ENCODE measurements at regions not wholly inside any gene's neighbourhood (a gene's known extent, or its start where the extent isn't known, plus 50 kb on each side); places are given as distances from the start of the nearest gene placed in this dataset.
"Not testable (repeated sequence)": the region's sequence is repeated elsewhere in the genome, so short reads cannot be mapped to it uniquely, and the experiment has no call there.

DNA sequence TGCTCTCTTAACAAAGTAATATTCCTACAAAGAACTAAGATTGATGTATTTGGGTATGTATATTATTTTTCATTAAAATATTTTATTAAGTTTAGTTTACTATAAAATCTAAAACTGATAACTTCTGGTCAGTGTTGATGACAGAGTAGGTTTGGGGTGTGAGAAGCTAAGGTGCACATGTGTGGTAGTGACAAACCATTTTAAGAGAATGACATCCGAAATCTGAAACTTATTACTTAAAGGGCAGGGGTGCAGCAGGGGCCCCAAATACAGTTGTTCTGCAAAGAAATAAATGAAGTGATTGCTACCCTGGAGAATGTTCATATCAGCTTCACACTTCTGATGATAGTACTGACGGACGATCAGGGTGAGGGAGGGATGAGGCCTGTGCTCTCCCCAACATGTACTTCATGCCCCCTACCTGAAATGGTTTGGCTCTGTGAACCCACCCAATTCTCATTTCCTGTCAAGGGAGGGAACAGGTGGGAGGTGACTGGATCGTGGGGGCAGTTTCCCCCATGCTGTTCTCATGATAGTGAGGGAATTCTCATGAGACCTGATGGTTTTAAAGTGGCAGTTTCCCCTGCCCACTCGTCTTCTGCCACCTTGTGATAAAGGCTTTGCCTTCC is 125.3 kb upstream of the RFX3 start:
- no peak for DNase-seq (ENCODE audit: low spot score in 2 of 2)
- Mint-ChIP-seq H3K4me1 (no peaks in the 10 kb centered on the region), H3K4me3 (no peak overlapping the region), H3K9me3 (no peaks in the 10 kb centered on the region), H3K27ac (no peak overlapping the region), H3K36me3 (no peaks in the 10 kb centered on the region)
- no peak for ATAC-seq

DNA sequence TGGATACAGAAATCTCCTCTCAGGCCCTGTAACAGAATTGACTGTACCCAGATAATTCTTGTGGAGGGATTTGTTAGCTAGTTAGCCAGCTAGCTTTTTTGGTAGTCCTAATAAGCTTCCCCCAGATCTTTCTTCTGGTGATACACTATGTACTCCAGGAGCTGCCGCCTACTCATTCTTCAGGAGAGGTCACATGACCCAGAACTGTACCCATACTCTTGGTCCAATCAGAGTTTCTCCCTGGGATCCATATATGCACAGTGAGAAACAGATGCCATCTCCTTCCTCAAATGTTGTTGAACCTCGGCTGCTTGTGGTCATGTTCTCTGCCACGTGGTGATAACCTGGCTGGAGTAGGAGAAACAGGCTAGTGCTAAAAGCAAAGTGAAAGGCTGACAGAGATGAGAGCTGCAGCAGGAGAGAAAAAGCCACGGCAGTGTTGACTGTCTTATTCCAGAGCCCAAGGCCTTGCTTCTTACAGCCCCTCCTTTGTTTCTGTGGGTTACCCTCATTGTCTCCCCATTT is 123.0 kb upstream of the RFX3 start:
- H3K27ac Mint-ChIP-seq, result no peak overlapping the region
- H3K9me3 Mint-ChIP-seq, result no peaks in the 10 kb centered on the region
- no peaks in the 10 kb centered on the region for H3K36me3 Mint-ChIP-seq
- ATAC-seq (no peak), DNase-seq (ENCODE audit: low spot score in 2 of 2) (no peak)
- H3K4me1 Mint-ChIP-seq, result no peaks in the 10 kb centered on the region
- no peak overlapping the region for H3K4me3 Mint-ChIP-seq

DNA sequence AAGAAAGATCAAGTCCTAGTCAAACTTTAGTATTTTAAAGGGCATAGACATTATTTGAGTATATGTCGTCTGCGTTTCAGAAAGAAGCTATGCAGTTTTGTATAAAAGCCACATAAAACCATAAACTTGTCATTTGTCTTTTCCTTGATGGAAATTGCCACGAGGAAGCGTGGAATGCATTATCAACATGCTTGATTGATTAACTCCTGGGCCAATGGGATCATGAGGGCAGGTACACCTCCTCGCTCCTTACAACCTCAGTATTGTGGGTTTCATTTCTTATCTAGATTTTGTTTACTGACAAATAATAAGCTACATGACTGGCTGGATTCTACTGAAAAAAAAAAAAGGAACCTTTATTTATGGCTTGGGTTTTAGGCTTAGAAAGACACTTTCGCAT is 122.5 kb upstream of the RFX3 start:
- Mint-ChIP-seq H3K36me3 (no peaks in the 10 kb centered on the region), H3K27ac (no peak overlapping the region), H3K4me1 (no peaks in the 10 kb centered on the region), H3K9me3 (no peaks in the 10 kb centered on the region), H3K4me3 (no peak overlapping the region)
- DNase-seq (ENCODE audit: low spot score in 2 of 2), result no peak
- ATAC-seq, result no peak

DNA sequence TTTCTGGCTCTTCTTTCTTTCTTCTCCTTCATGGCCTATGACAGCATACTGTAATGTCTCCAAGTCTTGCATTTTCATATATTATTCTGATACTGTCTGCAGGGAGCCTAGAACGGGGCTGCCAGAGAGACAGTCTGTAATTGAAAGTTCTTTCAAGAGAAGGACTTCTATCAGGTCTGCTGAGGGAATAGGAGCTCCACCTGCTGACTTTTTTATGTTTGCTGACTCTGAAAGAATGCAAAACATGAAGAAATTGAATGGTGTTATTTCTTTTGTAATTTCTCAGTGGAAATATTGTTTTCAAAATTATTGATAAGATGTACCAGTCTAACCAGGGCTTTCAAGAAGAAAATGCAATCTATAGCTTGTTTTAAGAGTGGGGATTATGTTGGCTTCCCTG is 121.9 kb upstream of the RFX3 start:
- H3K4me1 Mint-ChIP-seq, result no peaks in the 10 kb centered on the region
- no peak overlapping the region for H3K4me3 Mint-ChIP-seq
- no peaks in the 10 kb centered on the region for H3K9me3 Mint-ChIP-seq
- DNase-seq (ENCODE audit: low spot score in 2 of 2), result no peak
- no peak overlapping the region for H3K27ac Mint-ChIP-seq
- ATAC-seq, result no peak
- no peaks in the 10 kb centered on the region for H3K36me3 Mint-ChIP-seq

DNA sequence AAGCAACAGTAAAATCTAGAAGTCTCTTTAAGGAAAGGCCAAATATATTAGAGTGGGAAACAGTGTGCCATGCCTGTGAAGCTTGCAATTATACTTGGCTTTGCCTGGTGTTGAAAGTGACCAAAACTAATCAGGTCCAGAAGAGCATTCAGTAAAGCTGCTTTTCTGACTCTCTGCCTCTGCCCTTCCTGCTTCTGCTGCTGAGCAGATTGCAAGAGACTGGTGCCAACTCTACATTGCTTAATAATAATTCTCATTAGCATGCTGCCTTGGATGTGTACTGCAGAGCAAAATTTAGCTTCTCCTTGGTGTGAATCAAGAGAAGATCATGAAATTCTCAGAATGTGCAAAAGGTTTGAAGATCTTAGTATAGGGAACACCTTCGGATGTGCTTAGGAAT is 120.4 kb upstream of the RFX3 start:
- no peaks in the 10 kb centered on the region for H3K9me3 Mint-ChIP-seq
- no peaks in the 10 kb centered on the region for H3K36me3 Mint-ChIP-seq
- no peak overlapping the region for H3K4me3 Mint-ChIP-seq
- no peak for ATAC-seq
- no peak for DNase-seq (ENCODE audit: low spot score in 2 of 2)
- no peak overlapping the region for H3K27ac Mint-ChIP-seq
- H3K4me1 Mint-ChIP-seq, result no peaks in the 10 kb centered on the region

DNA sequence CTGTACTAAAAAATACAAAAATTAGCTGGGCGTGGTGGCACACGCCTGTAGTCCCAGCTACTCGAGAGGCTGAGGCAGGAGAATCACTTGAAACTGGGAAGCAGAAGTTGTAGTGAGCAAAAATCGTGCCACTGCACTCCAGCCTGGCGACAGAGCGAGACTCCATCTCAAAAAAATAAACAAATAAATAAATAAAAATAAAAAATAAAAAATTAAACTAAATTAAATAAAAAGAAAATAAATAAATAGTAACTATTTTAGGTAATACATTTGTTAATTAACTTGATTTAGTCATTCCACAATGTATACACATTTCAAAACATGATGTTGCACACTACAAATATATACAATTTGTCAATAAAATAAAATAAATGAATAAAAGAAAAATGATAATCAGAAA is 116.3 kb upstream of the RFX3 start:
- H3K36me3 Mint-ChIP-seq; H3K27ac Mint-ChIP-seq; DNase-seq (ENCODE audit: low spot score in 2 of 2); H3K4me3 Mint-ChIP-seq; H3K4me1 Mint-ChIP-seq; H3K9me3 Mint-ChIP-seq; ATAC-seq: not testable (repeated sequence)

GRCh38 chr9:3629495-3629894 is 103.7 kb upstream of the RFX3 start:
- Mint-ChIP-seq H3K4me1 (no peaks in the 10 kb centered on the region), H3K9me3 (no peaks in the 10 kb centered on the region), H3K4me3 (no peak overlapping the region), H3K36me3 (no peaks in the 10 kb centered on the region), H3K27ac (no peak overlapping the region)
- DNase-seq (ENCODE audit: low spot score in 2 of 2) (no peak), ATAC-seq (no peak)

GRCh38 chr9:3628239-3628638 is 102.4 kb upstream of the RFX3 start:
- Mint-ChIP-seq H3K4me3 (no peak overlapping the region), H3K9me3 (no peaks in the 10 kb centered on the region), H3K36me3 (no peaks in the 10 kb centered on the region), H3K4me1 (no peaks in the 10 kb centered on the region), H3K27ac (no peak overlapping the region)
- DNase-seq (ENCODE audit: low spot score in 2 of 2), result no peak
- no peak for ATAC-seq

GRCh38 chr9:3608011-3608410 is 82.2 kb upstream of the RFX3 start:
- no peaks in the 10 kb centered on the region for H3K9me3 Mint-ChIP-seq
- no peaks in the 10 kb centered on the region for H3K4me1 Mint-ChIP-seq
- ATAC-seq (no peak), DNase-seq (ENCODE audit: low spot score in 2 of 2) (no peak)
- no peaks in the 10 kb centered on the region for H3K36me3 Mint-ChIP-seq
- H3K27ac Mint-ChIP-seq, result no peak overlapping the region
- H3K4me3 Mint-ChIP-seq, result no peak overlapping the region

DNA sequence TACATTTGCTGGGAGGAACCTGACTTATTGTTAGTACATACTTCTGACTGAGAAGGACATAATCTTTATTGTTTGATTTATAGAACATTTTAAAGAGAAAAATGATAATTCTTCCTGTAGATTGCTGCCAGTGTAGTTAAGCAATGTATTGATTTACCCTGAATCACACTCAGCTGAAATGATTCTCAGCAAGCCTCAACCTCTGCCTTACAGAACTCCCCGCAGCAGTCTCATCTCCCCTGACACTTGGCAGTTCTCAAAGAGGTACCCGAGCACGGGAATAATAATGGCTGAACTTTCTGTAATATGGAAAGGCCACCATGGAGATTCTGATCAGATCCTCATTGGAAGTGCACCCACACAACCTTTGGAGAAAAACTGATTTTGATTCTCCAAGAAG is 74.9 kb upstream of the RFX3 start:
- Mint-ChIP-seq H3K27ac (no peak overlapping the region), H3K4me1 (no peaks in the 10 kb centered on the region), H3K36me3 (no peaks in the 10 kb centered on the region), H3K4me3 (no peak overlapping the region), H3K9me3 (no peaks in the 10 kb centered on the region)
- DNase-seq (ENCODE audit: low spot score in 2 of 2), result no peak
- no peak for ATAC-seq

- H3K9me3 Mint-ChIP-seq, result no peaks in the 10 kb centered on the region
- no peak for DNase-seq (ENCODE audit: low spot score in 2 of 2)
- H3K4me1 Mint-ChIP-seq, result no peaks in the 10 kb centered on the region
These were observed 72.0 kb upstream of the RFX3 start for GRCh38 chr9:3597792-3598191.

GRCh38 chr9:3586066-3586465 is 60.3 kb upstream of the RFX3 start:
- H3K27ac Mint-ChIP-seq, result no peak overlapping the region
- no peak for DNase-seq (ENCODE audit: low spot score in 2 of 2)
- H3K4me3 Mint-ChIP-seq, result no peak overlapping the region
- no peak for ATAC-seq
- H3K4me1 Mint-ChIP-seq, result no peaks in the 10 kb centered on the region
- H3K36me3 Mint-ChIP-seq, result no peaks in the 10 kb centered on the region
- H3K9me3 Mint-ChIP-seq, result peaks cover 42% of the 10 kb centered on the region

More at GRCh38 chr9:3597792-3598191, 72.0 kb upstream of the RFX3 start:
- no peak overlapping the region for H3K27ac Mint-ChIP-seq
- H3K4me3 Mint-ChIP-seq, result no peak overlapping the region
- H3K36me3 Mint-ChIP-seq, result no peaks in the 10 kb centered on the region
- no peak for ATAC-seq

GRCh38 chr9:3585606-3586005 is 59.8 kb upstream of the RFX3 start:
- Mint-ChIP-seq H3K27ac (no peak overlapping the region), H3K4me3 (no peak overlapping the region), H3K4me1 (no peaks in the 10 kb centered on the region), H3K36me3 (no peaks in the 10 kb centered on the region), H3K9me3 (peaks cover 38% of the 10 kb centered on the region)
- ATAC-seq, result no peak
- DNase-seq (ENCODE audit: low spot score in 2 of 2), result no peak

DNA sequence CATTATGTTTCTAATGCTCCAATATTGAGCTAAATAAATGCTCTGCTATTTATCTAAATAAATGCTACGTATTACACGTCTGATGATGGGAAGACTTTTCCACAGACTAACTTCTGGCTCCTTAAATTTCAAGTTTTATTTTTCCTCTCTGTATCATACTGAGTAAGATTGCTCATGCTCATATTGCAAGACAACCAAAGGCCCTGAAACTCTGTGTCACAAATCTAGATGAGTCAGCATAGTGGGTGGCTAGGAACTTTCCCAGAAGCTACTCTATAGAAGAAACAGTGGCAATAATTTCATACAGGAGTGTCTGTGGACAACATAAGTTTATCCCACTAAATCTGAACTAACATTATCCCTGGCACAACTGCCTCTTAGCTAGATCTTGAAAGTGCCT is 53.0 kb upstream of the RFX3 start:
- H3K9me3 Mint-ChIP-seq, result peaks cover 21% of the 10 kb centered on the region
- ATAC-seq (peak; percentile 97), DNase-seq (ENCODE audit: low spot score in 2 of 2) (no peak)
- no peaks in the 10 kb centered on the region for H3K36me3 Mint-ChIP-seq
- H3K4me3 Mint-ChIP-seq, result no peak overlapping the region
- H3K27ac Mint-ChIP-seq, result no peak overlapping the region
- no peaks in the 10 kb centered on the region for H3K4me1 Mint-ChIP-seq

GRCh38 chr9:3576328-3576727 is 50.5 kb upstream of the RFX3 start:
- no peak overlapping the region for H3K4me3 Mint-ChIP-seq
- peaks cover 5% of the 10 kb centered on the region for H3K9me3 Mint-ChIP-seq
- H3K36me3 Mint-ChIP-seq, result no peaks in the 10 kb centered on the region
- no peaks in the 10 kb centered on the region for H3K4me1 Mint-ChIP-seq
- no peak overlapping the region for H3K27ac Mint-ChIP-seq
- ATAC-seq (no peak), DNase-seq (ENCODE audit: low spot score in 2 of 2) (no peak)

DNA sequence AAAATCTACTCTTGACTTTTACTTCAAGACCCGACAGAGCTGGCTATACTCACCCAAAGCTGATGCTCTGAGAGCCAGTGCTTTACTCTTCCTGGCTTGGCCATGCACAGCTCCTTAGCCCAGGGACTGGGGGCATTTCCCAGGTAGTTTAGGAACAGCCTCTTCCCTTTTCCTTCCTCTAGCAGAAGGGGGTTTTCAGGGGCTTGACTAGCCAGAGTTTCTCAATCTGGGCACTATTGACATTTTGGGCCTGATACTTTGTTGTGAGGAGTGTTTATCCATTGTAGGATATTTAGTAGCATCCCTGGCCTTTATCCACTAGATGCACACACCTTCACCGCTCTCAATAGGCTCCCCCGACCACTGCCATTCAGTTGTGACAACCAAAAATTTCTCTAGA is 50.0 kb upstream of the RFX3 start:
- no peak for DNase-seq (ENCODE audit: low spot score in 2 of 2)
- Mint-ChIP-seq H3K4me3 (no peak overlapping the region), H3K36me3 (no peaks in the 10 kb centered on the region), H3K4me1 (no peaks in the 10 kb centered on the region), H3K27ac (no peak overlapping the region), H3K9me3 (peaks cover 5% of the 10 kb centered on the region)
- no peak for ATAC-seq

All from stimulated activated effector memory CD8-positive, alpha-beta T cell treated with anti-CD3 and anti-CD28 coated beads, Interleukin-12 subunit alpha, Interleukin-12 subunit beta, amount 100 ng/mL, for 72 hours (primary cell).